ENCODE measurements at regions not wholly inside any gene's neighbourhood (a gene's known extent, or its start where the extent isn't known, plus 50 kb on each side); places are given as distances from the start of the nearest gene placed in this dataset.
A peak's percentile ranks its signal among the peaks of the same experiment; 100 is the strongest.
"Not testable (repeated sequence)": the region's sequence is repeated elsewhere in the genome, so short reads cannot be mapped to it uniquely, and the experiment has no call there.

- no peak for DNase-seq
Observed at GRCh38 chr7:115789901-115790300, 240.7 kb downstream of the TFEC start.

GRCh38 chr7:115789473-115789872 is 241.1 kb downstream of the TFEC start:
- DNase-seq, result not testable (repeated sequence)

GRCh38 chr7:115782696-115783490 is 247.7 kb downstream of the TFEC start:
- peak; percentile 83 for DNase-seq

GRCh38 chr7:115779561-115779960 is 251.0 kb downstream of the TFEC start:
- no peak for DNase-seq

GRCh38 chr7:115775981-115776380 is 254.6 kb downstream of the TFEC start:
- no peak for DNase-seq

GRCh38 chr7:115763347-115763746 is 267.2 kb downstream of the TFEC start:
- DNase-seq, result no peak

GRCh38 chr7:115758025-115758424 is 272.5 kb downstream of the TFEC start:
- no peak for DNase-seq

- DNase-seq, result no peak
Observed at GRCh38 chr7:115754226-115754625, 276.3 kb downstream of the TFEC start.

GRCh38 chr7:115749924-115750323 is 280.6 kb downstream of the TFEC start:
- DNase-seq, result peak; percentile 59

GRCh38 chr7:115748123-115748738 is 282.3 kb downstream of the TFEC start:
- DNase-seq, result peak; percentile 17

GRCh38 chr7:115747174-115747573 is 283.4 kb downstream of the TFEC start:
- no peak for DNase-seq

- DNase-seq, result no peak
Observed at GRCh38 chr7:115740043-115740442, 290.5 kb downstream of the TFEC start.

- DNase-seq, result no peak
Observed at GRCh38 chr7:115734641-115735040, 295.9 kb downstream of the TFEC start.

- DNase-seq, result peak; percentile 58
Observed at GRCh38 chr7:115731796-115732471, 298.6 kb downstream of the TFEC start.

GRCh38 chr7:115728518-115728917 is 302.0 kb downstream of the TFEC start:
- DNase-seq, result no peak

- DNase-seq, result peak; percentile 98
Observed at GRCh38 chr7:115724400-115725056, 306.0 kb downstream of the TFEC start.

- DNase-seq, result no peak
Observed at GRCh38 chr7:115722302-115722977, 308.1 kb downstream of the TFEC start.

GRCh38 chr7:115721293-115722217 is 309.0 kb downstream of the TFEC start:
- DNase-seq, result no peak

- DNase-seq, result no peak
Observed at GRCh38 chr7:115719963-115720362, 310.6 kb downstream of the TFEC start.

- DNase-seq, result no peak
Observed at GRCh38 chr7:115709664-115710063, 320.9 kb downstream of the TFEC start.

- no peak for DNase-seq
Observed at GRCh38 chr7:115708013-115708341, 322.6 kb downstream of the TFEC start.

Data from NCI-H1105 treated with DMSO at 0.1 percent for 48 hours (cell line).